Stimulated activated naive CD8-positive, alpha-beta T cell treated with anti-CD3 and anti-CD28 coated beads, Interleukin-15, Interleukin-2, amounts not matched to agents 100 U/mL and 50 U/mL, for 24 hours (primary cell): ENCODE measurements at regions not wholly inside any gene's neighbourhood (a gene's known extent, or its start where the extent isn't known, plus 50 kb on each side); places are given as distances from the start of the nearest gene placed in this dataset.
"Not testable (repeated sequence)": the region's sequence is repeated elsewhere in the genome, so short reads cannot be mapped to it uniquely, and the experiment has no call there.

Source experiments
- ATAC-seq: fragments of 150-1000 bp; cut with Tn5 transposase; one replicate; pipeline ENCODE4 v1.10.0; 2021
- DNase-seq: peaks from one replicate; pipeline ENCODE4 v3.0.0; 2021

GRCh38 chr4:10275696-10276095 is 159.1 kb upstream of the WDR1 start:
- ATAC-seq: no peak
- no peak for DNase-seq

GRCh38 chr4:10273030-10273429 is 156.4 kb upstream of the WDR1 start:
- ATAC-seq (peak; percentile 69), DNase-seq (no peak)

GRCh38 chr4:10272511-10272910 is 155.9 kb upstream of the WDR1 start:
- DNase-seq: no peak
- no peak for ATAC-seq

- ATAC-seq (no peak), DNase-seq (no peak)
These were observed 150.5 kb upstream of the WDR1 start for GRCh38 chr4:10267066-10267465.

GRCh38 chr4:10260777-10261176 is 144.2 kb upstream of the WDR1 start:
- ATAC-seq (no peak), DNase-seq (no peak)

- DNase-seq (no peak), ATAC-seq (no peak)
These were observed 143.4 kb upstream of the WDR1 start for GRCh38 chr4:10259976-10260375.

GRCh38 chr4:10256203-10256602 is 139.6 kb upstream of the WDR1 start:
- ATAC-seq: no peak
- DNase-seq: no peak

- no peak for ATAC-seq
- no peak for DNase-seq
These were observed 137.2 kb upstream of the WDR1 start for GRCh38 chr4:10253765-10254164.

GRCh38 chr4:10245751-10246150 is 129.2 kb upstream of the WDR1 start:
- DNase-seq: no peak
- ATAC-seq: no peak

GRCh38 chr4:10243856-10244255 is 127.3 kb upstream of the WDR1 start:
- ATAC-seq (no peak), DNase-seq (no peak)

- ATAC-seq: no peak
- DNase-seq: no peak
These were observed 124.1 kb upstream of the WDR1 start for GRCh38 chr4:10240691-10241090.

GRCh38 chr4:10239982-10240654 is 123.5 kb upstream of the WDR1 start:
- ATAC-seq (no peak), DNase-seq (no peak)

- DNase-seq (no peak), ATAC-seq (no peak)
These were observed 120.5 kb upstream of the WDR1 start for GRCh38 chr4:10237131-10237530.

GRCh38 chr4:10232114-10232513 is 115.5 kb upstream of the WDR1 start:
- DNase-seq: no peak
- no peak for ATAC-seq

- ATAC-seq (no peak), DNase-seq (no peak)
These were observed 110.2 kb upstream of the WDR1 start for GRCh38 chr4:10226756-10227155.

- ATAC-seq (no peak), DNase-seq (no peak)
These were observed 108.5 kb upstream of the WDR1 start for GRCh38 chr4:10225096-10225495.

- ATAC-seq (no peak), DNase-seq (no peak)
These were observed 107.2 kb upstream of the WDR1 start for GRCh38 chr4:10223782-10224181.

- DNase-seq, ATAC-seq: not testable (repeated sequence)
These were observed 96.9 kb upstream of the WDR1 start for GRCh38 chr4:10213481-10213880.

GRCh38 chr4:10212901-10213300 is 96.3 kb upstream of the WDR1 start:
- no peak for ATAC-seq

GRCh38 chr4:10212400-10212799 is 95.8 kb upstream of the WDR1 start:
- DNase-seq: no peak
- ATAC-seq: no peak

More at GRCh38 chr4:10212901-10213300, 96.3 kb upstream of the WDR1 start:
- no peak for DNase-seq

GRCh38 chr4:10207116-10207515 is 90.5 kb upstream of the WDR1 start:
- DNase-seq (no peak), ATAC-seq (no peak)

- DNase-seq: no peak
- no peak for ATAC-seq
These were observed 88.6 kb upstream of the WDR1 start for GRCh38 chr4:10205223-10205622.

- ATAC-seq: no peak
- no peak for DNase-seq
These were observed 87.9 kb upstream of the WDR1 start for GRCh38 chr4:10204401-10205058.

GRCh38 chr4:10203851-10204250 is 87.3 kb upstream of the WDR1 start:
- ATAC-seq (no peak), DNase-seq (no peak)
